Urinary bladder (tissue), 3 donors: ENCODE measurements at regions not wholly inside any gene's neighbourhood (a gene's known extent, or its start where the extent isn't known, plus 50 kb on each side); places are given as distances from the start of the nearest gene placed in this dataset.
"Not testable (repeated sequence)": the region's sequence is repeated elsewhere in the genome, so short reads cannot be mapped to it uniquely, and the experiment has no call there.

Experiments used
- DNase-seq: peaks from one replicate; pipeline ENCODE4 v3.0.0-alpha.2; 2015; ENCODE audit errors: extremely low spot score
- H3K27ac ChIP-seq: one replicate; pipeline ENCODE4 v1.5.1; 2013; ENCODE audit warnings: low read depth, mild to moderate bottlenecking, moderate library complexity
- H3K36me3 ChIP-seq: one replicate; pipeline ENCODE4 v1.6.1; 2013; ENCODE audit warnings: mild to moderate bottlenecking, moderate library complexity; ENCODE audit not compliant: insufficient read depth
- H3K4me1 ChIP-seq: one replicate; pipeline ENCODE4 v1.6.1; 2013; ENCODE audit warnings: mild to moderate bottlenecking, moderate library complexity; ENCODE audit not compliant: insufficient read depth
- H3K4me3 ChIP-seq: one replicate; pipeline ENCODE4 v1.5.1; 2013; ENCODE audit warnings: low read depth, low read length
- WGBS: extraction: QIAGEN DNeasy Blood & Tissue Kit; methylation state at CpG from one replicate; pipeline ENCODE4 v1.1.7; 2013; 5-methylcytosine and 5-hydroxymethylcytosine counted together
- donor health status: healthy with polysubstance abuse.
- donor health status: healthy.

DNA sequence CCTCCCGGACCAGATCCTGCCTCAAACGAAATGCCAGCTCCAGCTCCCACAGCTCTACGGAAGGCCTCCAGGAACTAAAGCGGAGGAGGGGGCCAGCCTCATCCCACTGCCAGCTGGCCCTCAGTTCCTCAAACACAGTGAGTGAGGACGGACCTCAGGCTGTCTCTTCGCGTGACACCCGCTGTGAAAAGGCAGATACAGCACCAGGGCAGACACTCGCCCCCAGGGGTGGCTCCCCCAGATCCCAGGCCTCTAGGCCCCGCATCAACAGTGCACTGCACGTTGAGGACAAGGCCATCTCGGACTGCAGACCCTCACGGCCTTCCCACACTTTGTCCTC lies 149.9 kb upstream of the C1QTNF3 start:
- H3K4me1 ChIP-seq, H3K36me3 ChIP-seq, DNase-seq, H3K27ac ChIP-seq, H3K4me3 ChIP-seq: not testable (repeated sequence)
- 90% methylated on average over 10 of the region's 13 CpGs for WGBS

GRCh38 chr5:34193297-34193696 lies 150.3 kb upstream of the C1QTNF3 start:
- 96% methylated on average over 7 of the region's 7 CpGs for WGBS
- DNase-seq = not testable (repeated sequence)

GRCh38 chr5:34193804-34194203 lies 150.8 kb upstream of the C1QTNF3 start:
- H3K36me3 ChIP-seq, H3K4me1 ChIP-seq, H3K4me3 ChIP-seq, H3K27ac ChIP-seq, DNase-seq: not testable (repeated sequence)
- 55% methylated on average over 2 of the region's 3 CpGs for WGBS

More at GRCh38 chr5:34193297-34193696, 150.3 kb upstream of the C1QTNF3 start:
- H3K36me3 ChIP-seq, H3K27ac ChIP-seq, H3K4me1 ChIP-seq, H3K4me3 ChIP-seq: not testable (repeated sequence)

DNA sequence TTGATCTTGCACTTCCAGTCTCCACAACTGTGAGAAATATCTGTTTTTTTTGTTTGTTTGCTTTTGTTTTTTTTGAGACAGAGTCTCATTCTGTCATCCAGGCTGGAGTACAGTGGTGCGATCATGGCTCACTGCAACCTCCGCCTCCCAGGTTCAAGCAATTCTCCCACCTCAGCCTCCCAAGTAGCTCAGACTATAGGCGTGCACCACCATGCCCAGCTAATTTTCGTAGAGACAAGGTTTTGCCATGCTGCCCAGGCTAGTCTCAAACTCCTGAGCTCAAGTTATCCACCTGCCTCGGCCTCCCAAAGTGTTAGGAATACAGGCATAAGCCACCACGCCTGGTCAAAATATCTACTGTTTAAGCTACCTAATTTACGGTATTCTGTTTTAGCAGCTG lies 153.1 kb upstream of the C1QTNF3 start:
- WGBS = 94% methylated on average over 7 of the region's 7 CpGs
- H3K36me3 ChIP-seq, H3K4me1 ChIP-seq, DNase-seq, H3K4me3 ChIP-seq, H3K27ac ChIP-seq: not testable (repeated sequence)

GRCh38 chr5:34205347-34205746 lies 162.3 kb upstream of the C1QTNF3 start:
- not testable (repeated sequence) for H3K36me3 ChIP-seq, H3K4me1 ChIP-seq, H3K4me3 ChIP-seq, DNase-seq, H3K27ac ChIP-seq
- 92% methylated on average over 1 of the region's 1 CpG for WGBS

DNA sequence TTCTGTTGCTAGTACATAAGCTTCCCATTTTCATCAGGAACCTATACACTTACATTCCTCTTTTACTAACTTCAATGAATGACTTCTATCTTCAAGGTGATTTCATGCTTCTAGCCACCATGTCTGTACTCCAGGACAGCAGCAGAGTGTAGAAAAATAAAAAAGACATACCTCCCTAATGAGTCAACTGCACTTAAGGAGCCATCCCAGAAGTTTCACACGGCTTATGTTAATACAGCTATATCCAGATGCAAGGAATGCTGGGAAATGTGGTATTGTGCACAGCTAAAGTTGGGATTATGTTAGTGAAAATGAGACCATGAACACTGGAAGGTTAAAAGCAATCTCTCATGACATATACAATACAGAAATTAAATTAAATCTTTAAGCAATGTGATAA lies 174.4 kb upstream of the C1QTNF3 start:
- DNase-seq, H3K27ac ChIP-seq: not testable (repeated sequence)
- WGBS = 81% methylated on average over 1 of the region's 1 CpG

DNA sequence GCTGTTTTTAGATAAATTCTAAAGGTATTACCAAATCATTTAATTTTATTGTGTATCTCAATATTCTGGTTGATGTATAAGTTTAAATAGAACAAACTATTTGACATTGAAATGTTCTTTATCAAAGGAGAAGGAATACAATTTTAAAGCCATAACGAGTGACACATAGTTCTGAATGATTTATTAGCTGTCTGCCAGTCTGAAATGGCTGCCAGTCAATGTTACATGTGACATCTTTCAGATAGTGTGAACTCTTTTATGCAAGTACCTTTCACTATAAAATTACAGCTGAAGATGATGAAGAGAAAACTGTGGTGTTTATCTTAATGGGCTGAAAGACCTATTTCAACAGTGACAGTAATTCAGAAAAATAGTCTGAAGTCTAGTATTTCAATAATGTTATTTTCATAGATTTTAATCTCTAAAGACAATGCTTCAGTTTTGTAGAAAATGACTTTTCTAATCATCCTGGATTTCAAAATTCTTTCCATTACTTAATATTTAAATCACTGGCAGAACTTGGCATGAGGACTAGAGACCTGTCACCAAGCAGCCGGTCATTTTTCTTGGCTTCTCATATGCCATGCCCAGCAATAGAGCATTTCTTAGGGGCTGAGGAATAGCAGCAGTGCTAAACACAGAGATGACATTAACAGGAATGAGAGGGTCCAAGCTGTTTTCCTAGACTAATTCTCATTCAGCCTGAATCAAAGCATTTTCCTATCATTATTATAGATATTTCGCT lies 178.5 kb upstream of the C1QTNF3 start:
- H3K36me3 ChIP-seq, H3K4me1 ChIP-seq, H3K4me3 ChIP-seq, DNase-seq, H3K27ac ChIP-seq: not testable (repeated sequence)
- WGBS = 61% methylated on average over 3 of the region's 3 CpGs

More for the DNA sequence above, 174.4 kb upstream of the C1QTNF3 start:
- H3K4me3 ChIP-seq, H3K4me1 ChIP-seq, H3K36me3 ChIP-seq: not testable (repeated sequence)

- not testable (repeated sequence) for H3K27ac ChIP-seq, DNase-seq, H3K36me3 ChIP-seq, H3K4me1 ChIP-seq, H3K4me3 ChIP-seq
- WGBS = 94% methylated on average over 1 of the region's 3 CpGs
Observed at GRCh38 chr5:34223158-34223557, 180.1 kb upstream of the C1QTNF3 start.

- H3K4me1 ChIP-seq, DNase-seq, H3K27ac ChIP-seq, H3K36me3 ChIP-seq, H3K4me3 ChIP-seq: not testable (repeated sequence)
- 99% methylated on average over 1 of the region's 1 CpG for WGBS
Observed at GRCh38 chr5:34230402-34230801, 187.4 kb upstream of the C1QTNF3 start.

GRCh38 chr5:34243802-34244201 lies 200.8 kb upstream of the C1QTNF3 start:
- not testable (repeated sequence) for H3K36me3 ChIP-seq, H3K27ac ChIP-seq, H3K4me3 ChIP-seq, DNase-seq, H3K4me1 ChIP-seq

DNA sequence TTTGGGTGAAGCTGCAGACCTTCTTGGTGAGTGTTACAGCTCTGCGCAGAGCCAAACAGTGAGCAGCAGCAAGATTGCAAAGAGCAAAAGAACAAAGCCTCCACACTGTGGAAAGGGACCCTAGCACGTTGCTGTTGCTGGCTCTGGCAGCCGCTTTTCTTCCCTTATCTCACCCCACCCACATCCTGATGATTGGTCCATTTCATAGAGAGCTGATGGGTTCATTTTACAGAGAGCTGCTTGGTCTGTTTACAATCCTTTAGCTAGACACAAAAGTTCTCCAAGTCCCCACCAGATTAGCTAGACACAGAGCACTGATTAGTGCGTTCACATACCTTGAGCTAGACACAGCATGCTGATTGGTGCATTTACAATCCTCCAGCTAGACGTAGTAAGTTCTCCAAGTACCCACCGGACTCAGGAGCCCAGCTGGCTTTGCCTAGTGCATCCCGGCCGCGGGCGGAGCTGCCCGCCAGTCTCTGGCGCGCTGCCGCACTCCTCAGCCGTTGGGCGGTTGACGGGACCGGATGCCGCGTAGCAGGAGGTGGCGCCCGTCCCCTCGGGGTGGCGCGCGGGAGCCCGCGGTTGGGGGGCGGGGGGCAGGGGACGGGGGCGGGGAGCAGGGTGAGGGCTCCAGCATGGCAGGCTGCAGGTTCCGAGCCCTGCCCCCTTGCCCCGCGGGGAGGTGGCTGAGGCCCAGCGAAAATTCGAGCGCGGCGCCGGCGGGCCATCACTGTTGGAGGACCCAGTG lies 201.4 kb upstream of the C1QTNF3 start:
- not testable (repeated sequence) for DNase-seq, H3K36me3 ChIP-seq, H3K4me1 ChIP-seq, H3K27ac ChIP-seq
- WGBS = under 1% methylated on average over 24 of the region's 41 CpGs
- peak overlapping the region; percentile 43 for H3K4me3 ChIP-seq

- not testable (repeated sequence) for H3K4me1 ChIP-seq, DNase-seq, H3K36me3 ChIP-seq, H3K27ac ChIP-seq
- peak overlapping the region; percentile 43 for H3K4me3 ChIP-seq
- 0% methylated on average over 4 of the region's 31 CpGs for WGBS
Observed at GRCh38 chr5:34245032-34245394, 202.0 kb upstream of the C1QTNF3 start.

- WGBS = 70% methylated on average over 2 of the region's 2 CpGs
- H3K4me3 ChIP-seq, DNase-seq: not testable (repeated sequence)
Observed at GRCh38 chr5:34245813-34246212, 202.8 kb upstream of the C1QTNF3 start.

GRCh38 chr5:34258598-34258997 lies 215.6 kb upstream of the C1QTNF3 start:
- not testable (repeated sequence) for H3K4me3 ChIP-seq, H3K36me3 ChIP-seq, H3K27ac ChIP-seq, H3K4me1 ChIP-seq, DNase-seq

More at GRCh38 chr5:34245813-34246212, 202.8 kb upstream of the C1QTNF3 start:
- H3K36me3 ChIP-seq, H3K4me1 ChIP-seq, H3K27ac ChIP-seq: not testable (repeated sequence)
